ENCODE measurements at regions not wholly inside any gene's neighbourhood (a gene's known extent, or its start where the extent isn't known, plus 50 kb on each side); places are given as distances from the start of the nearest gene placed in this dataset.

DNA sequence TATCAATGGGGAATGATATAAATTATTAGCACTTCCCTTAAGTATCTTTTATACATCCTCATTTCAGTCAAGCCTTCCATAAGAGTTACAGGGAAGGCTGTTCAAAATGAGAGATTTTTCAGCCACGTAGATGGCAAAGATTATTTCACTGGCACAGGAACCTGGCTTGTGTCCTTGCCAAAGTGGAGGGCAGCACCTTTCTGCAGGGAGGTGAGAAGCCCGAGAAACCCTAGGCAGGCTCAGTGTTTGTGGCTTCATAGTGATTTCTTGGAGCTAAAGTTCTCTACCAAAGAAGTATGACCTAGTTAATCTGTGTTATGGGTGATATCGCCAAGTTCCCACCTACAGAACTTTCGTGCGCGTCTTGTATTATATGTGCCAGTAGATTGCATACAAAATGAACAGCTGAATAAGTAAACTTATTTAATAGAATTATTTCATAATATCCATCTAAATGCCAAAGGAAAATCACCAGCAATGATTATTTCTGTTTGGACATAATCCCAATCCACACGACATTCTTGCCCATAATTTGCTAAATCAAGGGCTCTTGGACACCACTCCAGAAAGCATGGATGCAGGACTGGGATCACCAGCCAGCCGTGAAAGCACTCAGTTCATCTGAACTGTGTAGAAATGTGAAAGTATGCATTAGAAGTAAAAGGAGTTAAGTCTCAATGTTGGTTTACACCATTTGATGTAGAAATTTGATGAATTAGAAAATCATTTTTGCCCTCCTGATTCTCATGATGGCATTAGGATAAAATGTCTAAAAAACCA lies 150.4 kb upstream of the RNF32 start:
- no peaks in the 10 kb centered on the region for H3K9me3 Mint-ChIP-seq (ENCODE audit: low read depth, unreplicated experiment)
- intact Hi-C loops (cut with micrococcal nuclease; ENCODE audit: unreplicated experiment): no loop called here
- BruUV-seq (replicated peaks): no TSS peak

DNA sequence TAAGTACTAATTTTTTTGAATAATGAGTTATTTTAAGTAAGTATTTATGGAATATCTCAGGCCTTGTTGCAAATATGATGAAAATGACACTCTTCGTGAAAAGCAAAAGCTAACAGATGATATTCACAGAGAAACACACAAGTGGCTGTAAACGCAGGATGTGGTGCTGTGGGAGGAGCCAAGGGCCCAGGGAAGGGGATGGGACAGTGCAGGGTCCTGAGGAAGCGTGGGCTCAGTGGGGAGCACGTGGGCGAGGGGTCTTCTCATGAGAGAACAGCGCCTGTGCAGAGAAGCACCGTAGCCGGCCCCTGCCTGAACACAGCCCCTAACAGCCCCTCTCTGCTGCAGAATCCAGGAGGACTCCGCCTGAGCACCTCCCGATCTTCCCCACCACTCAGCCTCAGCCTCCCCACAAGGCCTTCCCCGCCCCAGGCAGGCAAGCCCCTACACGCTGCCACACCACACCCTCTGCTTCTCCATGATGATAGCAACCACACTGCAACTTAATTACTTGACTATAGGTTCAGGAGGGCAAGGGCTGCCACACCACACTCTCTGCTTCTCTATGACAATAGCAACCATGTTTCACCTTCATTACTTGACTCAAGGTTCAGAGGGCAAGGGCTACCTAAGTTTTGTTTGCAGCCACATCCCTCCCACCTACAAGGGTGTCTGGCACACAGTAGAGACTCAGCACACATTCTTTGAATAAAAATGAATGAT lies 152.6 kb upstream of the RNF32 start:
- H3K27ac Mint-ChIP-seq (ENCODE audit: unreplicated experiment): no peak overlapping the region
- H3K27me3 Mint-ChIP-seq (ENCODE audit: unreplicated experiment): peaks cover 82% of the 10 kb centered on the region
- DNase-seq: no peak
- no peaks in the 10 kb centered on the region for H3K4me1 Mint-ChIP-seq (ENCODE audit: low read depth, unreplicated experiment)
- BruUV-seq (replicated peaks): no TSS peak
- no peaks in the 10 kb centered on the region for H3K9me3 Mint-ChIP-seq (ENCODE audit: low read depth, unreplicated experiment)
- TF ChIP-seq, protein P1, sequence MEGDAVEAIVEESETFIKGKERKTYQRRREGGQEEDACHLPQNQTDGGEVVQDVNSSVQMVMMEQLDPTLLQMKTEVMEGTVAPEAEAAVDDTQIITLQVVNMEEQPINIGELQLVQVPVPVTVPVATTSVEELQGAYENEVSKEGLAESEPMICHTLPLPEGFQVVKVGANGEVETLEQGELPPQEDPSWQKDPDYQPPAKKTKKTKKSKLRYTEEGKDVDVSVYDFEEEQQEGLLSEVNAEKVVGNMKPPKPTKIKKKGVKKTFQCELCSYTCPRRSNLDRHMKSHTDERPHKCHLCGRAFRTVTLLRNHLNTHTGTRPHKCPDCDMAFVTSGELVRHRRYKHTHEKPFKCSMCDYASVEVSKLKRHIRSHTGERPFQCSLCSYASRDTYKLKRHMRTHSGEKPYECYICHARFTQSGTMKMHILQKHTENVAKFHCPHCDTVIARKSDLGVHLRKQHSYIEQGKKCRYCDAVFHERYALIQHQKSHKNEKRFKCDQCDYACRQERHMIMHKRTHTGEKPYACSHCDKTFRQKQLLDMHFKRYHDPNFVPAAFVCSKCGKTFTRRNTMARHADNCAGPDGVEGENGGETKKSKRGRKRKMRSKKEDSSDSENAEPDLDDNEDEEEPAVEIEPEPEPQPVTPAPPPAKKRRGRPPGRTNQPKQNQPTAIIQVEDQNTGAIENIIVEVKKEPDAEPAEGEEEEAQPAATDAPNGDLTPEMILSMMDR (IDR thresholded peaks at IDR 0.05; ENCODE audit: unreplicated experiment): no peak
- CTCF ChIA-PET: no interaction called here
- H3K36me3 Mint-ChIP-seq (ENCODE audit: insufficient read depth, unreplicated experiment): no peaks in the 10 kb centered on the region
- intact Hi-C loops (cut with micrococcal nuclease; ENCODE audit: unreplicated experiment): no loop called here
- H3K4me3 Mint-ChIP-seq (ENCODE audit: low read depth, unreplicated experiment): no peak overlapping the region

More for the DNA sequence above, 150.4 kb upstream of the RNF32 start:
- H3K27me3 Mint-ChIP-seq (ENCODE audit: unreplicated experiment): peaks cover 64% of the 10 kb centered on the region
- H3K4me1 Mint-ChIP-seq (ENCODE audit: low read depth, unreplicated experiment): no peaks in the 10 kb centered on the region
- no peak overlapping the region for H3K27ac Mint-ChIP-seq (ENCODE audit: unreplicated experiment)
- H3K36me3 Mint-ChIP-seq (ENCODE audit: insufficient read depth, unreplicated experiment): no peaks in the 10 kb centered on the region
- CTCF ChIA-PET: no interaction called here
- no peak overlapping the region for H3K4me3 Mint-ChIP-seq (ENCODE audit: low read depth, unreplicated experiment)
- TF ChIP-seq, protein P1 (IDR thresholded peaks at IDR 0.05; ENCODE audit: unreplicated experiment): no peak
- DNase-seq: no peak

DNA sequence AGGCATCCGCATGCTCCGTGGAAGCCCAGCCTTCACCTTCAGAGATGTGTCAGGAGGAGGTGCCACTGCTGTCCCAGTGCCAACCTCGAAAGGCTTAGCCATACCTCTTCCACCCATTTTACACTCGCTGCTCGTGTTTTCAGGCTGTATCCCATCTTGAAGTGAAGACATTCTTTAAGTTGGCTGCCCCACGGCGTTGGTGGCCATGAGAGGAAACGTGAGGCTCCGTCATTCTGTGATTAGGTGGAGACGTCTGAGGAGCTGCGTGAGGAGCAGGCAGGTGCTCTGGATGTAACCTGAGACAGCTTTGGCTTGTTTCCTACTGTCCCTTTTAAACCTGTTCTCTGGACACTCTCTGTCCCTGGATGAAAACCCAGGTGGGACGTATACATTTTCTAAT lies 159.9 kb upstream of the RNF32 start:
- Mint-ChIP-seq H3K4me1 (ENCODE audit: low read depth, unreplicated experiment) (no peaks in the 10 kb centered on the region), H3K27me3 (ENCODE audit: unreplicated experiment) (peaks cover 71% of the 10 kb centered on the region)

DNA sequence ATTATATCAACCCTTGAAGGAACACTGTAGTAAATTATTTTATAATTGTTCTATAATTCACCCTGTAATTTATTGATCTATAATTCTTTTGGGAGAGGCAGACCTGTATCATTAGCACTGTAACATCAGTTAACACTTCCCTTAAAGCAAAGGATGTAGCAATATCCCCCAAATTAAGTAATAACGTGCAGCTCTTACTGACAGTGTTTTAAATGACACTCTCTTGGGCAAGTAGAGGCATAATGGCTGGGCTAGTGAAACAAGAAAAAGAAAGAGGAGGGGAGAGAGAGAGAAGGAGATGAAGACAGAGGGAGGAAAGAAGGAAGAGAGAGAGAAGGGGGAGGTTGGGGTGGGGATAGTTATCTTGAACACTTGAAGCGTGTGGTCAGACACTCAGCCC lies 161.0 kb upstream of the RNF32 start:
- intact Hi-C loops (cut with micrococcal nuclease; ENCODE audit: unreplicated experiment): no loop called here
- H3K27ac Mint-ChIP-seq (ENCODE audit: unreplicated experiment): no peak overlapping the region
- CTCF ChIA-PET: no interaction called here
- no peak overlapping the region for H3K4me3 Mint-ChIP-seq (ENCODE audit: low read depth, unreplicated experiment)
- no peaks in the 10 kb centered on the region for H3K36me3 Mint-ChIP-seq (ENCODE audit: insufficient read depth, unreplicated experiment)
- H3K9me3 Mint-ChIP-seq (ENCODE audit: low read depth, unreplicated experiment): no peaks in the 10 kb centered on the region
- TF ChIP-seq, protein P1 (IDR thresholded peaks at IDR 0.05; ENCODE audit: unreplicated experiment): no peak
- DNase-seq: no peak
- BruUV-seq (replicated peaks): no TSS peak
- H3K27me3 Mint-ChIP-seq (ENCODE audit: unreplicated experiment): peaks cover 71% of the 10 kb centered on the region
- H3K4me1 Mint-ChIP-seq (ENCODE audit: low read depth, unreplicated experiment): no peaks in the 10 kb centered on the region

More for the DNA sequence above, 159.9 kb upstream of the RNF32 start:
- no peak for DNase-seq
- no peak overlapping the region for H3K4me3 Mint-ChIP-seq (ENCODE audit: low read depth, unreplicated experiment)
- intact Hi-C loops (cut with micrococcal nuclease; ENCODE audit: unreplicated experiment): no loop called here
- CTCF ChIA-PET: no interaction called here
- no peaks in the 10 kb centered on the region for H3K9me3 Mint-ChIP-seq (ENCODE audit: low read depth, unreplicated experiment)
- BruUV-seq (replicated peaks): no TSS peak
- TF ChIP-seq, protein P1 (IDR thresholded peaks at IDR 0.05; ENCODE audit: unreplicated experiment): no peak
- H3K36me3 Mint-ChIP-seq (ENCODE audit: insufficient read depth, unreplicated experiment): no peaks in the 10 kb centered on the region
- H3K27ac Mint-ChIP-seq (ENCODE audit: unreplicated experiment): no peak overlapping the region
